ENCODE measurements at regions not wholly inside any gene's neighbourhood (a gene's known extent, or its start where the extent isn't known, plus 50 kb on each side); places are given as distances from the start of the nearest gene placed in this dataset.

- TF ChIP-seq CTCF (IDR thresholded peaks at IDR 0.05) (no peak), EZH2 (IDR thresholded peaks at IDR 0.05) (no peak), EZH2phosphoT487 (IDR thresholded peaks at IDR 0.05) (no peak)
Observed at GRCh38 chr16:8108991-8109509, 481.3 kb downstream of the TMEM114 start.

Data from neural progenitor cell (in vitro differentiated cells).